Dendritic cell treated with granulocyte-macrophage colony-stimulating factor and Interleukin-4, amounts not matched to agents 40 ng/mL and 50 ng/mL, for 4 days (primary cell): ENCODE measurements at regions not wholly inside any gene's neighbourhood (a gene's known extent, or its start where the extent isn't known, plus 50 kb on each side); places are given as distances from the start of the nearest gene placed in this dataset.

Experiments
- H3K27ac Mint-ChIP-seq: one replicate; pipeline ENCODE4 v1.8.0; 2022; ENCODE audit warnings: mild to moderate bottlenecking, mixed read lengths
- H3K27me3 Mint-ChIP-seq: one replicate; pipeline ENCODE4 v1.8.0; 2022; ENCODE audit warnings: mild to moderate bottlenecking, mixed read lengths
- H3K36me3 Mint-ChIP-seq: one replicate; pipeline ENCODE4 v1.8.0; 2022; ENCODE audit warnings: low read depth, mixed read lengths
- H3K4me1 Mint-ChIP-seq: one replicate; pipeline ENCODE4 v1.8.0; 2022; ENCODE audit warnings: low read depth, mixed read lengths
- H3K4me3 Mint-ChIP-seq: one replicate; pipeline ENCODE4 v1.8.0; 2022; ENCODE audit warnings: mild to moderate bottlenecking, moderate library complexity, mixed read lengths
- H3K9me3 Mint-ChIP-seq: one replicate; pipeline ENCODE4 v1.8.0; 2022; ENCODE audit warnings: mixed read lengths
- intact Hi-C: fragments of 100-400 bp; cut with micrococcal nuclease; formaldehyde crosslinking; loops from one replicate; pipeline ENCODE4 v1.15.0; 2022

DNA sequence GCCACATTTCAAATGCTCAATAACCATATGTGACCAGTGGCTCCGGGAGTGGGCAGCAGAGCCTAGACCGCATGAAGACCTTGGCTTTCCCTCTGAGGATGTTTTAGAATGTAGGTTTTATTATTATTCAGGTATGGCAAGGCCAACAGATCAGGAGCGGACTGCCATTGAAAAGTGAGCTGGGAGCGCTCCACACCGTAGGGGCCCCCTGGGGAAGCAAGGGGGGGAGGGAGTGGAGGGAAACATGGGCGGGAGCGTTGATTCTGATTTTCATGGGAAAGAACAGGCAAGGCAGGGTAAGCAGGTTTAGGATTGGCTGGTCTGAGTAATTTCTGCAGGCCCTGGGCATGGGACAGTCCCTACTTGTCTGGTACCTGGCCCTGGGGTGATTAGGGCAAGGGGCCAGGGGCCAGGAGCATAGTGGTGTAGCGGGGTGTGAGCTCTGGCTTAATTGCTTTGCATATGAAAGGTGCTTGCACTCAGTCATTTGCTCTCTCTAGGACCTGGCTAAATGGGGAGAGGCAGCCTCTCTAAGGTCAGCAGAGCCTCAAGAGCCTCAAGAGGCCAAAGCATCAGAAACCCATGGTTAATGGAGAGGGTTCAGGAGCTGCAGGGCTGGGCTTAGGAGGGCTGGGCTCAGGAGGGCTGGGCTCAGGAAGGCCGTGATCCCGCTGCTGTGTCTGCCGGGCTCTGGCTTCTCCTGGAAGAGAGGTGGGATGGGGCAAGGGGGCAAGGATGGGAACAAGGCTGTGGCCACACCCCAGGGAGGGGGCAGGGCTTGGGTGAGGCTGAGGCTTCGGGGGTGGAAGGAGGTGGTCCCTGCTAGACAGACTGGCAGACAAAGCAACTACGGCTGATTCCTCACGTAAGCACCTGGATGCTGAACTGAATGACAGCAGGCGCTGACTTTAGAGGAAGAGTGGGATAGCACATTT lies 82.0 kb upstream of the WASF3 start:
- intact Hi-C loops: no loop called here
- peaks cover 9% of the 10 kb centered on the region for H3K27me3 Mint-ChIP-seq
- no peaks in the 10 kb centered on the region for H3K36me3 Mint-ChIP-seq
- no peaks in the 10 kb centered on the region for H3K9me3 Mint-ChIP-seq
- H3K4me1 Mint-ChIP-seq: peaks cover 10% of the 10 kb centered on the region
- H3K27ac Mint-ChIP-seq: no peak overlapping the region
- no peak overlapping the region for H3K4me3 Mint-ChIP-seq

DNA sequence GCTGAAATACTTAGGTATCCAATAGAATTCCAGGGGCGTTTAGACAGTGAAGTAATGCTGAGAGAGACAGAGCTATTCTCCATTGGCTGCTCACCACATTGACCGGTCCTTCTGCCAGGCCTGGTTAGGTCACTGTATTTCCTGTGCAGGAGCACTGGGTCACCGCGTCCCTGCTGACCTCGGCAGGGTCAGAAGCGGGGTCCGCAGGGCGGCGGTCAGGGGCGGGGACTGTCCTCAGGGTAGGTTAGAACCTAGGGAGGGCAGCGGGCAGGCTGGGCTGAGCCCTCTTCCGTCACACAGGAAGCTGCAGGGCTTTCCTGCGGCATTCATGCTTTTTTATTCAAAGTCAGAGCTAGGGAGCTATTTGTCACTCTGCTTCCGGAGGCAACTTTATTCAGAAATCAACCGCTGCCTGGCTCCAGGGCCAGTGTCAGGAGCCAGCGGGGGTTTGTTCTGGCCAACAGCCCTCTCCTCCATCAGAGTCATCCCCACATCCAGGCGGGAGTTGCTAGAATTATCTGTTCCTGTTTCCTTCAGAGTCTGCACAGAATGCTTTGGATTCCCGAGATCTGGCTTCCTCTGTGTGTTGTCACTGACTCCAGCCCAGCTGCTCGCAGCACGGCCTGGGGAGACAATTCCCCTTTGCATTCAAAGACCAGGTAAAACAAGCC lies 81.2 kb upstream of the WASF3 start:
- Mint-ChIP-seq H3K27me3 (peaks cover 9% of the 10 kb centered on the region), H3K36me3 (no peaks in the 10 kb centered on the region), H3K4me3 (no peak overlapping the region), H3K9me3 (no peaks in the 10 kb centered on the region), H3K4me1 (peaks cover 10% of the 10 kb centered on the region), H3K27ac (no peak overlapping the region)
- intact Hi-C loops: no loop called here

GRCh38 chr13:26476782-26477142 lies 80.7 kb upstream of the WASF3 start:
- Mint-ChIP-seq H3K36me3 (no peaks in the 10 kb centered on the region), H3K4me3 (no peak overlapping the region), H3K27ac (no peak overlapping the region), H3K4me1 (peaks cover 10% of the 10 kb centered on the region), H3K27me3 (peaks cover 9% of the 10 kb centered on the region), H3K9me3 (no peaks in the 10 kb centered on the region)
- intact Hi-C loops: no loop called here

- intact Hi-C loops: no loop called here
- peaks cover 9% of the 10 kb centered on the region for H3K27me3 Mint-ChIP-seq
- H3K4me1 Mint-ChIP-seq: peaks cover 10% of the 10 kb centered on the region
- H3K36me3 Mint-ChIP-seq: no peaks in the 10 kb centered on the region
- no peak overlapping the region for H3K27ac Mint-ChIP-seq
- no peak overlapping the region for H3K4me3 Mint-ChIP-seq
- no peaks in the 10 kb centered on the region for H3K9me3 Mint-ChIP-seq
Measured at GRCh38 chr13:26477681-26478080, 79.8 kb upstream of the WASF3 start.

DNA sequence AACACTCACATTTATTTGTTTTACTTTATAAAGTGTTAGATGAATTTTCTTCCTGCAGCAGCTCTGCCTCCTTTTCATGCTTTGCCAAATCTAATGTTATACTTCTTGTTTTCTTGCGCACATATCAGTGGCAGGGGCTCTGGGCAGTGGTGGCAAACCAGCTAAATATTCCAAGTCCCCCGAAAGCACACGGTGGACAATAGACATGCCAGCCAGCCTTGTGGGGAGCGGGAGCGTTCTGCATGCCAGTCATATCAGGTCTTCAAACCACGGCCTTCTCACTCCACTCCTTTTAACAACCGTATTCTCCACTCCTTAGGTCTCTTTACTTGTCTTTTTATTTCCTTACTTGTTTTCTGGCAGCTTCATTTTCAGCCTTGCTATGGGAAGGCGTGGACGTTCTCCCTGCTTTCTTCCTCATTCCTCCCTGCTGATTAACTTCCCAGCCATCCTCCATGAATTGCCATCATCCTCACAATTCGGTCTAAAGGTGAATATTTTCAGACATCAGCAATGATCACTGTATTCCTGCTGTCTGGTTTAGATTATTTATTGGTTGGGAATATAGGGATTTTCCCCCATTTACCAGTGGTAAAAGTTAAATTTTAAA lies 77.1 kb upstream of the WASF3 start:
- H3K27me3 Mint-ChIP-seq: peaks cover 6% of the 10 kb centered on the region
- H3K36me3 Mint-ChIP-seq: no peaks in the 10 kb centered on the region
- no peak overlapping the region for H3K4me3 Mint-ChIP-seq
- no peak overlapping the region for H3K27ac Mint-ChIP-seq
- intact Hi-C loops: loop anchor here (5.0 kb wide), 1 partner anchor 293 kb away; no protein-coding TSS in a partner anchor
- H3K9me3 Mint-ChIP-seq: no peaks in the 10 kb centered on the region
- H3K4me1 Mint-ChIP-seq: peaks cover 10% of the 10 kb centered on the region

- no peaks in the 10 kb centered on the region for H3K36me3 Mint-ChIP-seq
- no peaks in the 10 kb centered on the region for H3K27me3 Mint-ChIP-seq
- H3K4me1 Mint-ChIP-seq: no peaks in the 10 kb centered on the region
- no peak overlapping the region for H3K27ac Mint-ChIP-seq
- intact Hi-C loops: loop anchor here (1.0 to 5.0 kb wide), 2 partner anchors 216 to 295 kb away; no protein-coding TSS in a partner anchor
- H3K9me3 Mint-ChIP-seq: no peaks in the 10 kb centered on the region
- H3K4me3 Mint-ChIP-seq: no peak overlapping the region
Measured at GRCh38 chr13:26482451-26483197, 74.9 kb upstream of the WASF3 start.

GRCh38 chr13:26483546-26483945 lies 73.9 kb upstream of the WASF3 start:
- intact Hi-C loops: loop anchor here (5.0 kb wide), 1 partner anchor 296 kb away; no protein-coding TSS in a partner anchor
- H3K36me3 Mint-ChIP-seq: no peaks in the 10 kb centered on the region
- H3K27ac Mint-ChIP-seq: no peak overlapping the region
- H3K9me3 Mint-ChIP-seq: no peaks in the 10 kb centered on the region
- H3K4me3 Mint-ChIP-seq: no peak overlapping the region
- no peaks in the 10 kb centered on the region for H3K27me3 Mint-ChIP-seq
- no peaks in the 10 kb centered on the region for H3K4me1 Mint-ChIP-seq

DNA sequence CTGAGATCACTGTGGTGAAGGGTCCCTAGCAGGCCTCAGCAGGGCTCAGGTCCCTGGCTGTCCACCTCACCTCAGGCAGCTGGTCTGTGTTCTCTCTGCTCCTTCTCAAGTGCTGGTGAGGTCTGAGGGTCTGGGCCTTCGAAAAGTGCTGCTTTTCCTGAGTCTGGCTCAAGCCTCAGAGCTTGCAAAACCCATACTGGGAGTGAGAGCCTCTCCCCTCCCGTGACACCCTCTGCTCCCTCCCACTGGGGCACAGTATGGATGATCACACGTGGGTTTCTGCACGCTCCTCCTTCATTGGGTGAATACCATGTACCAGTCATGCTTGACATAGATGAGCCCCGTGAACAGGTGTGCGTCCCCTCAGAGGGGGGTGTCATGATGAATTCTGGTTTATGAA lies 73.3 kb upstream of the WASF3 start:
- Mint-ChIP-seq H3K27ac (no peak overlapping the region), H3K9me3 (no peaks in the 10 kb centered on the region), H3K4me1 (no peaks in the 10 kb centered on the region), H3K36me3 (no peaks in the 10 kb centered on the region), H3K4me3 (no peak overlapping the region), H3K27me3 (no peaks in the 10 kb centered on the region)
- intact Hi-C loops: loop anchor here (5.0 kb wide), 1 partner anchor 297 kb away; no protein-coding TSS in a partner anchor

DNA sequence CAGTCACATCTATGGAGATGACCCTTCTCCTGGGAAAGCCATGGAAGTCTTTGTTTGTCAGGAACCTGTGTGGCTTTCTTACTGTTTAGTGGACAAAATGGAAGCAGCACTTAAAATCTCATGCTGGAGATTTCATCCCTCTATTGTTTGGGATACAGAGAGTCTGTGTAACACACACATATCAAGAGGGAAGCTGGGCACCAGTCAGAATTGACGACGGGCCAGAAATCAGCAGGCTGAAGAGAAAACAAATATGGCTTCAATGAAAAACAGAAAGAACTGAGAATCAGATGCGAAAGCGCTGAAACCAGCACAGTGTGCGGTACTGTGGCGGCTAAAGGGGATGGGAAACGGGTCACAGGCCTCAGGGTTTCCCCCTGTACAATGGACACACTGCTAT lies 72.2 kb upstream of the WASF3 start:
- no peak overlapping the region for H3K27ac Mint-ChIP-seq
- no peaks in the 10 kb centered on the region for H3K4me1 Mint-ChIP-seq
- H3K9me3 Mint-ChIP-seq: no peaks in the 10 kb centered on the region
- H3K4me3 Mint-ChIP-seq: no peak overlapping the region
- no peaks in the 10 kb centered on the region for H3K27me3 Mint-ChIP-seq
- intact Hi-C loops: no loop called here
- H3K36me3 Mint-ChIP-seq: no peaks in the 10 kb centered on the region

DNA sequence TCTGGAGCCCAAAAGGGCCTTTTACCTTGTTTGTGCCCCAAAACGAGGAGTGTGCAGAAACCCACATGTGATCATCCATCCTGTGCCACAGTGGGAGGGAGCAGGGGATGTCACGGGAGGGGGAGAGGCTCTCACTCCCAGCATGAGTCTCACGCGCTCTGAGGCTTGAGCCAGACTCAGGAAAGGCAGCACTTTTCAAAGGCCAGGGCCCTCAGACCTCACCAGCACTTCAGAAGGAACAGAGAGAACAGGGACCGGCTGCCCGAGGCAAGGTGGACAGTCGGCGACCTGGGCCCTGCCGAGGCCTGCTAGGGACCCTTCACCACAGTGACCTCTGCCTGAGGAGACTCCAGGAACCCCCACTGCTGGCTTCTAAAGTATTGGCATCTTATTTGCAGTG lies 71.7 kb upstream of the WASF3 start:
- no peaks in the 10 kb centered on the region for H3K9me3 Mint-ChIP-seq
- no peak overlapping the region for H3K27ac Mint-ChIP-seq
- no peaks in the 10 kb centered on the region for H3K36me3 Mint-ChIP-seq
- intact Hi-C loops: no loop called here
- no peaks in the 10 kb centered on the region for H3K4me1 Mint-ChIP-seq
- no peak overlapping the region for H3K4me3 Mint-ChIP-seq
- H3K27me3 Mint-ChIP-seq: peaks cover 1% of the 10 kb centered on the region

DNA sequence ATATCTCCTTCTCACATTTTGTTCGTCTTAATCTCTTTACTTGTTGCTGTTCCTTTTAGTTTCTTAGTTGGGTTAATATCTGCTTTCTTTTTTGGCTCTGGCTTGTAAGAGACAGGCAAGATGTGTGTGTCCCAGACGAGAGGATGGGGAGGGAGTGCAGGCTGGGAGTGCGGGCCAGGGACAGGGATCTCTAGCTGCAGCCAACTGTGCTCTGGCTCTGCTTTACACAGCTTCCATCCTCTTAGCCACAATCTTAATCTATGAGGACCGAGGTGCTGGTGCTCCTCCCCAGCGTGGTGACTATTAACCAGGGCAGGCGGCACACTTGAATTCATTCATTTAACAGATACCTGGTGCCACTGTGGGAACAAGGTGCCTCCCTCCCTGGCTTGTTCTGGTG lies 70.9 kb upstream of the WASF3 start:
- Mint-ChIP-seq H3K9me3 (no peaks in the 10 kb centered on the region), H3K27me3 (peaks cover 1% of the 10 kb centered on the region), H3K36me3 (no peaks in the 10 kb centered on the region), H3K4me1 (no peaks in the 10 kb centered on the region), H3K4me3 (no peak overlapping the region), H3K27ac (no peak overlapping the region)
- intact Hi-C loops: no loop called here

DNA sequence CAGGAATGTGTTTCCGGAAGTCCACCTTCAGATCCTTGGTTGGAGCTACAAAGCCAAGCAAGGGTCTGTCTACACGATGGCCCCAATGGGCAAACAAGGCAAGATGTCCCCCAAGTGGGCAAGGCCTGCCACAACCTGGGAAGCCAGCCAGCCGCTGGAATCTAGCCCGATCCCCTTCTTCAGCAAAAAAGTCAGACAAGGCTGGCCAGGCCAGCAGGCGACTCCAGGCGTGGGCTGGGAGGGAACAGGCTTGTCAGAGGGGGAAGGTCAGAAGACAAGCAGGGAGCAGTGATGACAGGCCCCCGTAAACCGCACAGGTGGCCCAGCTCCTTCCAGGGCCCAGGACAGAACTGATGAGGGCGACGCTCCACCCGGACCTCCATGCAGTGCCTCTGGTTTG lies 69.7 kb upstream of the WASF3 start:
- Mint-ChIP-seq H3K4me3 (no peak overlapping the region), H3K36me3 (no peaks in the 10 kb centered on the region), H3K4me1 (no peaks in the 10 kb centered on the region), H3K27me3 (peaks cover 1% of the 10 kb centered on the region), H3K27ac (no peak overlapping the region), H3K9me3 (no peaks in the 10 kb centered on the region)
- intact Hi-C loops: no loop called here

DNA sequence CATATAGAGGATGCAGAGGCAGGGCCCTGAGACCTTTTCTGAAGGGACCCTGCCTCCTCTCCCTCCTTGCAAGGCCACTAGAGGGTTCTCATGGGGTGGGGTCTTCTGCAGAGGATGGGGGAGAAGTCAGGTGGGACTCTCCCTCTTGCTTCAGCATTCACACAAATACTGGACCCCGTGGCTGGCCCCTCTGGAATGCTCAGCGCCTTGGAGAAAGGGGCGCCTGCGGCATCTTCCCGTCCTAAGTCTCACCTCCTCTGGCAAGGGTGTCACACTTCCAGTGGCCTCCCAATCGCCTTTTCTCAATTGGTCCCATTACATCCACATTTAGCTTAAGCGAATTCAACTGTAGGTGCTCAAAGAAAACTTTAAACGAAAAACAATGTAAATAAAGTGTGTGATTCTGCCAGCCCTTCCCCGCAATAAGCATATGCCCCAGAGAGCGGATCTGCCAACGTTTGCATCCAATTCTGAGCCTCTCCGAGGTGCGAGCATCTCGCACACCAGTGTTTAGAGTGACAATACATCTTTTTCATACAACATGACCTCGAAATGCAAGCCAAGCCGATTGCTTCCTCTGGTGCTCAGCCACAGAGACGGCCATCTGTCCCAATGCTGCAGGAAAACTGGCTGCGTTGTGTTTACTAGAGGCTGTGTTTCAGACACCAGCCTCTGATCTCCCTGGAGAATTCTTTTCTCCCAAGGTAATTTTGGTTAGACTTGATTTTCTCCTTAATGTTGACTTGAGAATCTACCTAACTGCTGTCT lies 69.1 kb upstream of the WASF3 start:
- no peaks in the 10 kb centered on the region for H3K36me3 Mint-ChIP-seq
- H3K9me3 Mint-ChIP-seq: no peaks in the 10 kb centered on the region
- H3K27me3 Mint-ChIP-seq: peaks cover 1% of the 10 kb centered on the region
- H3K27ac Mint-ChIP-seq: no peak overlapping the region
- H3K4me1 Mint-ChIP-seq: no peaks in the 10 kb centered on the region
- no peak overlapping the region for H3K4me3 Mint-ChIP-seq
- intact Hi-C loops: no loop called here
